ENCODE measurements at regions not wholly inside any gene's neighbourhood (a gene's known extent, or its start where the extent isn't known, plus 50 kb on each side); places are given as distances from the start of the nearest gene placed in this dataset.
"Not testable (repeated sequence)": the region's sequence is repeated elsewhere in the genome, so short reads cannot be mapped to it uniquely, and the experiment has no call there.

DNA sequence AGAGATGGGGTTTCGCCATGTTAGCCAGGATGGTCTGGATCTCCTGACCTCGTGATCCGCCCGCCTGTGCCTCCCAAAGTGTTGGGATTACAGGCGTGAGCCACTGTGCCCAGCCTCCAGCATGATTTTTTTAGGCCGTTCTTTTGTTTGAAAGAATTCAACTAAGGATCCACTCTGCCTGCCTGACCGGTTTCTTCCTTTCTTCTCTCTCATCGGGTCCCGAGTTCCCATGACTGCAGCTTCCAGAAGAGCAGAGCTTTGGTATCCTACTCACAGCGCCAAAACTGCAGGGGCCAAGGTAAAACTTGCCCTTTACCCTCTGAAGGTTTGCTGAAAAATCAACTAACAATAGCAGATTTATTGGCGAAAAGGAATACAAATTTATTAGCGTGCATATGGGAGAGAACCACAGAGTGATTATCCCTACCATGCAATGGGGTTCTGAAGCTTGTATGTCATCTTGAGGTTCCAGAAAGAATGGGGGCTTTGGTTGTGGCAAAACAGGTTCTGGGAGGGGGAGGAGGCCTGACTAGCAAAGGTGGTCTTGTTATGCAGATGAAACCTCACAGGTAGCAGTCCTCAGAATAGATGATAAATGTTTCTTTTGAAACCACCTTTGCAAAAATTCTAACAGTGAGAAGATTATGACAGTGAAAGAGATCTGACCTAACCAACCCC lies 87.0 kb upstream of the MSH6 start:
- H3K36me3 Mint-ChIP-seq (ENCODE audit: low read depth) = no peaks in the 10 kb centered on the region
- no peak overlapping the region for H3K4me3 Mint-ChIP-seq (ENCODE audit: unreplicated experiment)
- H3K27ac Mint-ChIP-seq (ENCODE audit: unreplicated experiment) = no peak overlapping the region
- no peaks in the 10 kb centered on the region for H3K4me1 Mint-ChIP-seq (ENCODE audit: low read depth)
- TF ChIP-seq CTCF (IDR thresholded peaks at IDR 0.05) = no peak
- no peak for DNase-seq (ENCODE audit: low spot score)
- H3K9me3 Mint-ChIP-seq (ENCODE audit: low read depth) = no peaks in the 10 kb centered on the region
- peaks cover 9% of the 10 kb centered on the region for H3K27me3 Mint-ChIP-seq (ENCODE audit: low read depth)

DNA sequence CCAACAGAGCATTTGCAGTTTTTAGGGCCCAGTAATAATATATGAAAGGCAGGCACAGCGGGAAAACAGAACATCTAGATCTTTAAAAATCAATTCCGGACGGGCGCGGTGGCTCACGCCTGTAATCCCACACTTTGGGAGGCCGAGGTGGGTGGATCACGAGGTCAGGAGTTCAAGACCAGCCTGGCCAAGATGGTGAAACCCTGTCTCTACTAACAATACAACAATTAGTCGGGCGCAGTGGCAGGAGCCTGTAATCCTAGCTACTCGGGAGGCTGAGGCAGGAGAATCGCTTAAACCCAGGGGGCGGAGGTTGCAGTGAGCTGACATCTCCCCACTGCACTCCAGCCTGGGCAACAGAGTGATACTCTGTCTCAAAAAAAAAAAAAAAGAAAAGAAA lies 88.5 kb upstream of the MSH6 start:
- not testable (repeated sequence) for H3K27me3 Mint-ChIP-seq (ENCODE audit: low read depth); DNase-seq (ENCODE audit: low spot score); H3K9me3 Mint-ChIP-seq (ENCODE audit: low read depth); H3K4me1 Mint-ChIP-seq (ENCODE audit: low read depth); H3K36me3 Mint-ChIP-seq (ENCODE audit: low read depth); H3K27ac Mint-ChIP-seq (ENCODE audit: unreplicated experiment); H3K4me3 Mint-ChIP-seq (ENCODE audit: unreplicated experiment)

GRCh38 chr2:47690706-47691325 lies 92.1 kb upstream of the MSH6 start:
- H3K9me3 Mint-ChIP-seq (ENCODE audit: low read depth); H3K36me3 Mint-ChIP-seq (ENCODE audit: low read depth); H3K27me3 Mint-ChIP-seq (ENCODE audit: low read depth); H3K27ac Mint-ChIP-seq (ENCODE audit: unreplicated experiment); H3K4me1 Mint-ChIP-seq (ENCODE audit: low read depth); H3K4me3 Mint-ChIP-seq (ENCODE audit: unreplicated experiment); DNase-seq (ENCODE audit: low spot score): not testable (repeated sequence)

- Mint-ChIP-seq H3K4me3 (ENCODE audit: unreplicated experiment) (no peak overlapping the region), H3K36me3 (ENCODE audit: low read depth) (no peaks in the 10 kb centered on the region), H3K9me3 (ENCODE audit: low read depth) (no peaks in the 10 kb centered on the region), H3K27ac (ENCODE audit: unreplicated experiment) (no peak overlapping the region), H3K4me1 (ENCODE audit: low read depth) (peaks cover 3% of the 10 kb centered on the region), H3K27me3 (ENCODE audit: low read depth) (peaks cover 4% of the 10 kb centered on the region)
- TF ChIP-seq CTCF (IDR thresholded peaks at IDR 0.05) = no peak
- DNase-seq (ENCODE audit: low spot score) = no peak
Measured at GRCh38 chr2:47690132-47690531, 92.8 kb upstream of the MSH6 start.

DNA sequence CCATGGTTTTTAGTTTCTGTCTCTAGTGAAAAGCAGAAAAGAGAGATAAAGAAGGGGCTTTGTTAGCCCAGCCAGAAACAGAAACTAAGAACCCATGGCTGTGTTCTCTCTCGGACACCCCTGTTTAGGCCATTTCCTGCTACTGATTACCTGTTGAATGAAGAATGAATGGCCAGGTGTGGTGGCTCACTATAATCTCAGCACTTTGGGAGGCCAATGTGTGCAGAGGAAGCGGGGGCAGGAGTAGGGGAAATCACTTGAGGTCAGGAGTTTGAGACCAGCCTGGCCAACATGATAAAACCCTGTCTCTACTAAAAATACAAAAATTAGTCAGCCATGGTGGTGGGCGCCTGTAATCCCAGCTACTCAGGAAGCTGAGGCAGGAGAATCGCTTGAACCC lies 93.8 kb upstream of the MSH6 start:
- not testable (repeated sequence) for H3K4me1 Mint-ChIP-seq (ENCODE audit: low read depth); H3K27me3 Mint-ChIP-seq (ENCODE audit: low read depth); H3K27ac Mint-ChIP-seq (ENCODE audit: unreplicated experiment); H3K4me3 Mint-ChIP-seq (ENCODE audit: unreplicated experiment); H3K36me3 Mint-ChIP-seq (ENCODE audit: low read depth); DNase-seq (ENCODE audit: low spot score); H3K9me3 Mint-ChIP-seq (ENCODE audit: low read depth)

GRCh38 chr2:47688561-47688960 lies 94.4 kb upstream of the MSH6 start:
- no peaks in the 10 kb centered on the region for H3K36me3 Mint-ChIP-seq (ENCODE audit: low read depth)
- no peak overlapping the region for H3K4me3 Mint-ChIP-seq (ENCODE audit: unreplicated experiment)
- TF ChIP-seq CTCF (IDR thresholded peaks at IDR 0.05) = no peak
- peaks cover 3% of the 10 kb centered on the region for H3K4me1 Mint-ChIP-seq (ENCODE audit: low read depth)
- DNase-seq (ENCODE audit: low spot score) = no peak
- H3K9me3 Mint-ChIP-seq (ENCODE audit: low read depth) = no peaks in the 10 kb centered on the region
- no peak overlapping the region for H3K27ac Mint-ChIP-seq (ENCODE audit: unreplicated experiment)
- H3K27me3 Mint-ChIP-seq (ENCODE audit: low read depth) = no peaks in the 10 kb centered on the region

DNA sequence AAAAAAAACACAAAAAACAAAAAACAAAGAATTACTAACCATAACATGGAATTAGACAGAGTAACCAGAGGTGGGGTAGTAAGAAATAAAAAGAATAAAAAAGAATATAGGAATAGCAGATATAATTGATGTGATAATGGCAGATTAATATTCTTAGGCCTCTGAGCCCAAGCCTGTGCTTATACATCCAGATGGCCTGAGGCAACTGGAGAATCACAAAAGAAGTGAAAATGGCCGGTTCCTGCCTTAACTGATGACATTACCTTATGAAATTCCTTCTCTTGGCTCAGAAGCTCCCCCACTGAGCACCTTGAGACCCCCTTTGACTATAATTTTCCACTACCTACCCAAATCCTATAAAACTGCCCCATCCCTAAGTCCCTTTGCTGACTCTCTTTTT lies 95.1 kb upstream of the MSH6 start:
- no peaks in the 10 kb centered on the region for H3K36me3 Mint-ChIP-seq (ENCODE audit: low read depth)
- no peak for TF ChIP-seq CTCF (IDR thresholded peaks at IDR 0.05)
- DNase-seq (ENCODE audit: low spot score) = no peak
- no peak overlapping the region for H3K4me3 Mint-ChIP-seq (ENCODE audit: unreplicated experiment)
- H3K27ac Mint-ChIP-seq (ENCODE audit: unreplicated experiment) = no peak overlapping the region
- no peaks in the 10 kb centered on the region for H3K9me3 Mint-ChIP-seq (ENCODE audit: low read depth)
- H3K4me1 Mint-ChIP-seq (ENCODE audit: low read depth) = peaks cover 3% of the 10 kb centered on the region
- no peaks in the 10 kb centered on the region for H3K27me3 Mint-ChIP-seq (ENCODE audit: low read depth)

Data from chondrocyte (in vitro differentiated cells).